GM19438 (cell line): ENCODE measurements at regions not wholly inside any gene's neighbourhood (a gene's known extent, or its start where the extent isn't known, plus 50 kb on each side); places are given as distances from the start of the nearest gene placed in this dataset.

ENCODE experiments used
- ATAC-seq: cut with Tn5 transposase; IDR thresholded peaks from one replicate; pipeline ENCODE4 v1.9.1; 2021; ENCODE audit warnings: low read depth; ENCODE audit not compliant: unreplicated experiment

- no peak for ATAC-seq
Measured at GRCh38 chr12:75710361-75711069, 199.1 kb upstream of the KRR1 start.

GRCh38 chr12:75709503-75709902, 198.1 kb upstream of the KRR1 start:
- no peak for ATAC-seq

GRCh38 chr12:75708802-75709201, 197.4 kb upstream of the KRR1 start:
- ATAC-seq = no peak

- no peak for ATAC-seq
Measured at GRCh38 chr12:75707983-75708382, 196.6 kb upstream of the KRR1 start.

GRCh38 chr12:75706786-75707605, 195.6 kb upstream of the KRR1 start:
- no peak for ATAC-seq

- no peak for ATAC-seq
Measured at GRCh38 chr12:75705749-75706711, 194.6 kb upstream of the KRR1 start.

- no peak for ATAC-seq
Measured at GRCh38 chr12:75704664-75705063, 193.3 kb upstream of the KRR1 start.

- ATAC-seq = no peak
Measured at GRCh38 chr12:75704208-75704607, 192.8 kb upstream of the KRR1 start.

- ATAC-seq = no peak
Measured at GRCh38 chr12:75703131-75703530, 191.7 kb upstream of the KRR1 start.

GRCh38 chr12:75702477-75703093, 191.2 kb upstream of the KRR1 start:
- no peak for ATAC-seq

GRCh38 chr12:75701859-75702258, 190.4 kb upstream of the KRR1 start:
- no peak for ATAC-seq

GRCh38 chr12:75699728-75700496, 188.5 kb upstream of the KRR1 start:
- ATAC-seq = no peak

- no peak for ATAC-seq
Measured at GRCh38 chr12:75699251-75699650, 187.8 kb upstream of the KRR1 start.

- ATAC-seq = no peak
Measured at GRCh38 chr12:75698052-75698451, 186.6 kb upstream of the KRR1 start.

GRCh38 chr12:75695926-75696325, 184.5 kb upstream of the KRR1 start:
- no peak for ATAC-seq

- ATAC-seq = no peak
Measured at GRCh38 chr12:75694534-75695268, 183.3 kb upstream of the KRR1 start.

- ATAC-seq = no peak
Measured at GRCh38 chr12:75692876-75693275, 181.5 kb upstream of the KRR1 start.

- ATAC-seq = no peak
Measured at GRCh38 chr12:75690296-75690955, 179.0 kb upstream of the KRR1 start.
